GM21381 (cell line): ENCODE measurements at regions not wholly inside any gene's neighbourhood (a gene's known extent, or its start where the extent isn't known, plus 50 kb on each side); places are given as distances from the start of the nearest gene placed in this dataset.

Experiments
- ATAC-seq: cut with Tn5 transposase; IDR thresholded peaks from one replicate; pipeline ENCODE4 v1.9.1; 2021; ENCODE audit warnings: mild to moderate bottlenecking, moderate library complexity; ENCODE audit not compliant: unreplicated experiment

- ATAC-seq: no peak
Observed at GRCh38 chr2:41375901-41376300, 671.9 kb upstream of the PKDCC start.

GRCh38 chr2:41377837-41378236, 670.0 kb upstream of the PKDCC start:
- ATAC-seq: no peak

- no peak for ATAC-seq
Observed at GRCh38 chr2:41378420-41378819, 669.4 kb upstream of the PKDCC start.

- no peak for ATAC-seq
Observed at GRCh38 chr2:41379496-41380221, 668.2 kb upstream of the PKDCC start.

- ATAC-seq: no peak
Observed at GRCh38 chr2:41381701-41382100, 666.1 kb upstream of the PKDCC start.

- no peak for ATAC-seq
Observed at GRCh38 chr2:41387519-41387918, 660.3 kb upstream of the PKDCC start.

- no peak for ATAC-seq
Observed at GRCh38 chr2:41393621-41394020, 654.2 kb upstream of the PKDCC start.

GRCh38 chr2:41394541-41394940, 653.3 kb upstream of the PKDCC start:
- ATAC-seq: no peak

- no peak for ATAC-seq
Observed at GRCh38 chr2:41395692-41396091, 652.1 kb upstream of the PKDCC start.

- no peak for ATAC-seq
Observed at GRCh38 chr2:41399437-41400087, 648.3 kb upstream of the PKDCC start.

- ATAC-seq: no peak
Observed at GRCh38 chr2:41400088-41400665, 647.6 kb upstream of the PKDCC start.

GRCh38 chr2:41405441-41405840, 642.4 kb upstream of the PKDCC start:
- ATAC-seq: no peak

- no peak for ATAC-seq
Observed at GRCh38 chr2:41409328-41409727, 638.5 kb upstream of the PKDCC start.

- ATAC-seq: no peak
Observed at GRCh38 chr2:41410011-41410410, 637.8 kb upstream of the PKDCC start.

GRCh38 chr2:41413813-41414485, 633.9 kb upstream of the PKDCC start:
- no peak for ATAC-seq

- no peak for ATAC-seq
Observed at GRCh38 chr2:41414486-41415230, 633.2 kb upstream of the PKDCC start.

GRCh38 chr2:41417511-41417910, 630.3 kb upstream of the PKDCC start:
- ATAC-seq: no peak

- no peak for ATAC-seq
Observed at GRCh38 chr2:41420219-41420618, 627.6 kb upstream of the PKDCC start.

- no peak for ATAC-seq
Observed at GRCh38 chr2:41420872-41421271, 626.9 kb upstream of the PKDCC start.

GRCh38 chr2:41431756-41432155, 616.1 kb upstream of the PKDCC start:
- ATAC-seq: no peak

- ATAC-seq: no peak
Observed at GRCh38 chr2:41432459-41432858, 615.4 kb upstream of the PKDCC start.
